ENCODE measurements at regions not wholly inside any gene's neighbourhood (a gene's known extent, or its start where the extent isn't known, plus 50 kb on each side); places are given as distances from the start of the nearest gene placed in this dataset.

DNA sequence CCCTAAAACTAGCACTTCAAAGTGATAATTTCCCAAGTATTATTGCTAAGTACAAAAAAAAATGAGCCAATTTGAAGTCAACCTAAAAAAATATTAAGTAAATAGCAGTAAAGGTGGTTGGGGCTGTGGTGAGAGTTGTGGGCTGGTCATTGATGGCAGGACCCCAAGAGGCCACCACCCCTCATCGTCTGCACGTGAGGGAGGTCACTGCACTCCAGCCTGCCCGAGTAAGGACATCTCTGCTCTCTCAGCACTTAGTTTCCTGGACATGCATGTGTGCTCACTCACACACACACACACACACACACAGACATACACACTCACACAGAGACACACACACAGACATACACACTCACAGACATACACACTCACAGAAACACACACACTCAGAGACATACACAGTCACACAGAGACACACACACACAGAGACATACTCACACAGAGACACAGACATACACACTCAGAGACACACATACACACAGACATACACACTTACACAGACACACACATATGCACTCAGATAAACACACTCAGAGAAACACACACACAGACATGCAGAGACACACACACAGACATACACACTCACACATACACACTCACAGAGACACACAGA is 127.2 kb upstream of the SOX1 start:
- DNase-seq (ENCODE audit: low read depth, low spot score) = no peak
- no peak for FAIRE-seq
- WGBS (ENCODE audit: insufficient coverage, insufficient replicate concordance, low lambda C conversion rate, missing lambda C conversion rate) = 9% methylated on average over 3 of the region's 3 CpGs
- Histone ChIP-seq H3K79me2 (ENCODE audit: control insufficient read depth, insufficient read depth, low read length) (no peaks in the 10 kb centered on the region), H4K20me1 (ENCODE audit: control insufficient read depth, insufficient read depth) (no peaks in the 10 kb centered on the region), H3K27me3 (replicated peaks in 1 of 2; ENCODE audit: control insufficient read depth in 2 of 2, insufficient read depth in 2 of 2, low read length in 1 of 2) (no peaks in the 10 kb centered on the region), H3K36me3 (ENCODE audit: control insufficient read depth in 2 of 2, insufficient read depth in 2 of 2, low read length in 1 of 2) (no peaks in the 10 kb centered on the region), H3K27ac (ENCODE audit: control insufficient read depth, insufficient read depth) (no peak overlapping the region), H3K9ac (ENCODE audit: control insufficient read depth, insufficient read depth, low read length) (no peak overlapping the region), H2AFZ (ENCODE audit: control insufficient read depth, low read depth, low read length) (no peak overlapping the region), H3K4me1 (ENCODE audit: control insufficient read depth, insufficient read depth, low read length) (no peaks in the 10 kb centered on the region), H3K4me3 (no peak overlapping the region), H3K4me2 (ENCODE audit: control insufficient read depth, insufficient read depth) (no peak overlapping the region), H3K9me3 (replicated peaks; ENCODE audit: control insufficient read depth, insufficient read depth, low read length) (no peaks in the 10 kb centered on the region; the same call in 2 of the 3 replicates)
- no TSS peak for BruUV-seq (replicated peaks)
- POLR2A ChIA-PET = no interaction called here
- no peak for ATAC-seq
- in situ Hi-C loops (cut with MboI) = no loop called here
- SMC1A ChIA-PET (ENCODE audit: uncharacterized antibody, unreplicated experiment) = no interaction called here
- TF ChIP-seq RAD51 (IDR thresholded peaks at IDR 0.05) (no peak), RBBP5 (conservative IDR thresholded peaks at IDR 0.05) (no peak), CBX3 (IDR thresholded peaks at IDR 0.05; ENCODE audit: borderline replicate concordance, low read depth) (no peak), ZNF24 (IDR thresholded peaks at IDR 0.05) (no peak), TAF1 (IDR thresholded peaks at IDR 0.05; ENCODE audit: borderline replicate concordance, low read depth, low read length) (no peak), MYC (IDR thresholded peaks at IDR 0.05; ENCODE audit: insufficient read depth, insufficient read length, insufficient replicate concordance, low read length, severe bottlenecking) (no peak), ZBTB33 (IDR thresholded peaks at IDR 0.05) (no peak), CHD1 (IDR thresholded peaks at IDR 0.05; ENCODE audit: low read depth, low read length) (no peak), TCF7 (IDR thresholded peaks at IDR 0.05; ENCODE audit: borderline replicate concordance) (no peak), ZSCAN29 (IDR thresholded peaks at IDR 0.05) (no peak), MTA3 (IDR thresholded peaks at IDR 0.05; ENCODE audit: borderline replicate concordance, low read length) (no peak)
- TF ChIP-seq, protein P1, sequence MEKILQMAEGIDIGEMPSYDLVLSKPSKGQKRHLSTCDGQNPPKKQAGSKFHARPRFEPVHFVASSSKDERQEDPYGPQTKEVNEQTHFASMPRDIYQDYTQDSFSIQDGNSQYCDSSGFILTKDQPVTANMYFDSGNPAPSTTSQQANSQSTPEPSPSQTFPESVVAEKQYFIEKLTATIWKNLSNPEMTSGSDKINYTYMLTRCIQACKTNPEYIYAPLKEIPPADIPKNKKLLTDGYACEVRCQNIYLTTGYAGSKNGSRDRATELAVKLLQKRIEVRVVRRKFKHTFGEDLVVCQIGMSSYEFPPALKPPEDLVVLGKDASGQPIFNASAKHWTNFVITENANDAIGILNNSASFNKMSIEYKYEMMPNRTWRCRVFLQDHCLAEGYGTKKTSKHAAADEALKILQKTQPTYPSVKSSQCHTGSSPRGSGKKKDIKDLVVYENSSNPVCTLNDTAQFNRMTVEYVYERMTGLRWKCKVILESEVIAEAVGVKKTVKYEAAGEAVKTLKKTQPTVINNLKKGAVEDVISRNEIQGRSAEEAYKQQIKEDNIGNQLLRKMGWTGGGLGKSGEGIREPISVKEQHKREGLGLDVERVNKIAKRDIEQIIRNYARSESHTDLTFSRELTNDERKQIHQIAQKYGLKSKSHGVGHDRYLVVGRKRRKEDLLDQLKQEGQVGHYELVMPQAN (conservative IDR thresholded peaks at IDR 0.05) = no peak
- TF ChIP-seq, protein P2, sequence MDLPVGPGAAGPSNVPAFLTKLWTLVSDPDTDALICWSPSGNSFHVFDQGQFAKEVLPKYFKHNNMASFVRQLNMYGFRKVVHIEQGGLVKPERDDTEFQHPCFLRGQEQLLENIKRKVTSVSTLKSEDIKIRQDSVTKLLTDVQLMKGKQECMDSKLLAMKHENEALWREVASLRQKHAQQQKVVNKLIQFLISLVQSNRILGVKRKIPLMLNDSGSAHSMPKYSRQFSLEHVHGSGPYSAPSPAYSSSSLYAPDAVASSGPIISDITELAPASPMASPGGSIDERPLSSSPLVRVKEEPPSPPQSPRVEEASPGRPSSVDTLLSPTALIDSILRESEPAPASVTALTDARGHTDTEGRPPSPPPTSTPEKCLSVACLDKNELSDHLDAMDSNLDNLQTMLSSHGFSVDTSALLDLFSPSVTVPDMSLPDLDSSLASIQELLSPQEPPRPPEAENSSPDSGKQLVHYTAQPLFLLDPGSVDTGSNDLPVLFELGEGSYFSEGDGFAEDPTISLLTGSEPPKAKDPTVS (IDR thresholded peaks at IDR 0.05; ENCODE audit: low read depth, low read length) = no peak
- intact Hi-C loops (cut with micrococcal nuclease; ENCODE audit: unreplicated experiment) = no loop called here
- RAD21 ChIA-PET (ENCODE audit: unreplicated experiment) = no interaction called here
- CTCF ChIA-PET = no interaction called here

Data from GM12878 (cell line).